ENCODE measurements at regions not wholly inside any gene's neighbourhood (a gene's known extent, or its start where the extent isn't known, plus 50 kb on each side); places are given as distances from the start of the nearest gene placed in this dataset.
"Not testable (repeated sequence)": the region's sequence is repeated elsewhere in the genome, so short reads cannot be mapped to it uniquely, and the experiment has no call there.

DNA sequence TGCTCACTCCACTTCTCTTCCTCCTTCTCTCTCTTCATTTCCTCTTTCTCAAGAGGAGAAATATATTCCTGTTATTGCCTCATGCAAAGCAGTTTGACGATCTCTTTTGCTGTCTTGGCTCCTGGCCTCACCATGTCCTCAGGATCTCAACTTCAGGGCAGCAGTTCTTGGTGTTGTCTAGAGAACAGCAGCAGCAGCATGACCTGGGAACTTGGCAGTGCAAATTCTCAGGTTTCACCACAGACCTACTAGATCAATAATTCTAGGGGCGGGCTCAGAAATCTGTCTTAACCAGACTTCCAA, 193.4 kb upstream of the EDNRA start:
- Histone ChIP-seq H3K4me3 (ENCODE audit: control insufficient read depth in 1 of 2, extremely low read depth in 1 of 2, low read length in 1 of 2) (no peak overlapping the region), H3K9me3 (no peaks in the 10 kb centered on the region), H3K27me3 (replicated peaks in 1 of 2; ENCODE audit: control insufficient read depth in 2 of 2, extremely low read depth in 1 of 2, insufficient read depth in 2 of 2, low read length in 1 of 2) (no peaks in the 10 kb centered on the region), H3K27ac (ENCODE audit: low read length) (no peak overlapping the region), H3K36me3 (ENCODE audit: control insufficient read depth in 2 of 2, extremely low read depth in 1 of 2, insufficient read depth in 1 of 2, low read length in 1 of 2) (no peaks in the 10 kb centered on the region), H3K4me1 (ENCODE audit: control insufficient read depth in 1 of 2, extremely low read depth in 1 of 2, insufficient read depth in 2 of 2, low read length in 2 of 2) (no peaks in the 10 kb centered on the region)
- no peaks in the 10 kb centered on the region for H3K9me3 Mint-ChIP-seq
- DNase-seq (no peak), ATAC-seq (replicated peaks in 1 of 4) (no peak)
- WGBS (ENCODE audit: insufficient coverage) = 20% methylated on average over 1 of the region's 2 CpGs
- no peak overlapping the region for H3K4me3 Mint-ChIP-seq
- H3K27me3 Mint-ChIP-seq = no peaks in the 10 kb centered on the region
- no peak overlapping the region for H3K27ac Mint-ChIP-seq
- ChIA-PET CTCF (no interaction called here), POLR2A (no interaction called here)
- no peaks in the 10 kb centered on the region for H3K4me1 Mint-ChIP-seq
- no peaks in the 10 kb centered on the region for H3K36me3 Mint-ChIP-seq

GRCh38 chr4:147288512-147288911, 192.4 kb upstream of the EDNRA start:
- H3K27me3 ChIP-seq (replicated peaks in 1 of 2; ENCODE audit: control insufficient read depth in 2 of 2, extremely low read depth in 1 of 2, insufficient read depth in 2 of 2, low read length in 1 of 2) = no peaks in the 10 kb centered on the region
- H3K4me3 ChIP-seq (ENCODE audit: control insufficient read depth in 1 of 2, extremely low read depth in 1 of 2, low read length in 1 of 2) = no peak overlapping the region
- no peaks in the 10 kb centered on the region for H3K36me3 ChIP-seq (ENCODE audit: control insufficient read depth in 2 of 2, extremely low read depth in 1 of 2, insufficient read depth in 1 of 2, low read length in 1 of 2)
- Mint-ChIP-seq H3K9me3 (no peaks in the 10 kb centered on the region), H3K4me3 (no peak overlapping the region), H3K4me1 (no peaks in the 10 kb centered on the region), H3K27me3 (no peaks in the 10 kb centered on the region), H3K27ac (no peak overlapping the region), H3K36me3 (no peaks in the 10 kb centered on the region)
- POLR2A ChIA-PET = no interaction called here
- WGBS (ENCODE audit: insufficient coverage) = no CpG with 5 or more reads among the region's 1 CpG
- no peak overlapping the region for H3K27ac ChIP-seq (ENCODE audit: low read length)
- CTCF ChIA-PET = no interaction called here
- DNase-seq (no peak), ATAC-seq (replicated peaks in 1 of 4) (no peak)
- H3K9me3 ChIP-seq = no peaks in the 10 kb centered on the region
- no peaks in the 10 kb centered on the region for H3K4me1 ChIP-seq (ENCODE audit: control insufficient read depth in 1 of 2, extremely low read depth in 1 of 2, insufficient read depth in 2 of 2, low read length in 2 of 2)

DNA sequence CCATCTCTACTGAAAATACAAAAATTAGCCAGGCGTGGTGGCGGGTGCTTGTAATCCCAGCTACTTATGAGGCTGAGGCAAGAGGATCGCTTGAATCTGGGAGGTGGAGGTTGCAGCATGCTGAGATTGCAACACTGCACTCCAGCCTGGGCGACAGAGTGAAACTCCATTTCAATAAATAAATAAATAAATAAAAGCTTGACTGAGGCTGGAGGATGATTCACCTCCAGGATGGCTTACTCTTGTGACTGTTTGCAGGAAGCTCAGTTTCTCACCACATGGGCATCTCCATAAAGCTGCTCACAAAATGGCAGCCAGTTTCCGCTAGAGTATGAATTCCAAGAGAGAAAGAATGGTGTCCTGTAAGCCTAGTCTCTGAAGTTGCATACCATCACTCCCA, 191.7 kb upstream of the EDNRA start:
- WGBS (ENCODE audit: insufficient coverage) = 100% methylated on average over 1 of the region's 5 CpGs

DNA sequence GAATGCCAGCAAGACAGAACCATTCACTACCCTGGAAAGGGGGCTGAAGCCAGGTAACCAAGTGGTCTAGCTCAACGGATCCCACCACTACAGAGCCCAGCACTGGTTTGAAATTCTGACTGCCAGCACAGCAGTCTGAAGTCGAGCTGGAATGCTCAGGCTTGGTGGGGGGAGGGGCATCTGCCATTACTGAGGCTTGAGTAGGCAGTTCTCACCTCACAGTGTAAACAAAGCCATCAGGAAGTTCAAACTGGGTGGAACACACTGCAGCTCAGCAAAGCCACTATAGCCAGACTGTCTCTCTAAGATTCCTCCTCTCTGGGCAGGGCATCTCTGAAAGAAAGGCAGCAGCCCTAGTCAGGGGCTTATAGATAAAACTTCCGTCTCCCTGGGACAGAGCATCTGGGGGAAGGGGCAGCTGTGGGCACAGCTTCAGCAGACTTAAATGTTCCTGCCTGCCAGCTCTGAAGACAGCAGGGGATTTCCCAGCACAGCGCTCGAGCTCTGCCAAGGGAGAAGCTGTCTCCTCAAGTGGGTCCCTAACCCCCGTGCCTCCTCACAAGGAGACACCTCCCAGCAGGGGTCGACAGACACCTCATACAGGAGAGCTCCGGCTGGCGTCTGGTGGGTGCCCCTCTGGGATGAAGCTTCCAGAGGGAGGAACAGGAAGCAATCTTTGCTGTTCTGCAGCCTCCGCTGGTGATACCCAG, 188.1 kb upstream of the EDNRA start:
- H3K4me3 ChIP-seq (ENCODE audit: control insufficient read depth in 1 of 2, extremely low read depth in 1 of 2, low read length in 1 of 2); H3K27me3 ChIP-seq (replicated peaks in 1 of 2; ENCODE audit: control insufficient read depth in 2 of 2, extremely low read depth in 1 of 2, insufficient read depth in 2 of 2, low read length in 1 of 2); H3K4me1 ChIP-seq (ENCODE audit: control insufficient read depth in 1 of 2, extremely low read depth in 1 of 2, insufficient read depth in 2 of 2, low read length in 2 of 2); H3K36me3 ChIP-seq (ENCODE audit: control insufficient read depth in 2 of 2, extremely low read depth in 1 of 2, insufficient read depth in 1 of 2, low read length in 1 of 2); CTCF ChIA-PET; ATAC-seq (replicated peaks in 1 of 4); DNase-seq; H3K27me3 Mint-ChIP-seq; H3K27ac ChIP-seq (ENCODE audit: low read length); POLR2A ChIA-PET; H3K9me3 ChIP-seq; H3K36me3 Mint-ChIP-seq; H3K27ac Mint-ChIP-seq; H3K4me1 Mint-ChIP-seq; H3K4me3 Mint-ChIP-seq: not testable (repeated sequence)
- WGBS (ENCODE audit: insufficient coverage) = 84% methylated on average over 5 of the region's 10 CpGs
- peaks cover 4 to 21% (median 12%) of the 10 kb centered on the region in 3 donors for H3K9me3 Mint-ChIP-seq

More for the DNA sequence above, 191.7 kb upstream of the EDNRA start:
- Histone ChIP-seq H3K36me3 (ENCODE audit: control insufficient read depth in 2 of 2, extremely low read depth in 1 of 2, insufficient read depth in 1 of 2, low read length in 1 of 2) (no peaks in the 10 kb centered on the region), H3K4me3 (ENCODE audit: control insufficient read depth in 1 of 2, extremely low read depth in 1 of 2, low read length in 1 of 2) (no peak overlapping the region), H3K4me1 (ENCODE audit: control insufficient read depth in 1 of 2, extremely low read depth in 1 of 2, insufficient read depth in 2 of 2, low read length in 2 of 2) (no peaks in the 10 kb centered on the region), H3K27me3 (replicated peaks in 1 of 2; ENCODE audit: control insufficient read depth in 2 of 2, extremely low read depth in 1 of 2, insufficient read depth in 2 of 2, low read length in 1 of 2) (no peaks in the 10 kb centered on the region), H3K9me3 (no peaks in the 10 kb centered on the region), H3K27ac (ENCODE audit: low read length) (no peak overlapping the region)
- H3K4me3 Mint-ChIP-seq = no peak overlapping the region
- no peak for DNase-seq
- ATAC-seq (replicated peaks in 1 of 4) = no peak
- no peak overlapping the region for H3K27ac Mint-ChIP-seq
- no peaks in the 10 kb centered on the region for H3K27me3 Mint-ChIP-seq
- CTCF ChIA-PET = no interaction called here
- H3K36me3 Mint-ChIP-seq = no peaks in the 10 kb centered on the region
- POLR2A ChIA-PET = no interaction called here
- H3K4me1 Mint-ChIP-seq = no peaks in the 10 kb centered on the region
- no peaks in the 10 kb centered on the region for H3K9me3 Mint-ChIP-seq

GRCh38 chr4:147293314-147293677, 187.6 kb upstream of the EDNRA start:
- H3K4me3 Mint-ChIP-seq; H3K27ac ChIP-seq (ENCODE audit: low read length); POLR2A ChIA-PET; H3K4me3 ChIP-seq (ENCODE audit: control insufficient read depth in 1 of 2, extremely low read depth in 1 of 2, low read length in 1 of 2); CTCF ChIA-PET; H3K27me3 Mint-ChIP-seq; H3K27me3 ChIP-seq (replicated peaks in 1 of 2; ENCODE audit: control insufficient read depth in 2 of 2, extremely low read depth in 1 of 2, insufficient read depth in 2 of 2, low read length in 1 of 2); H3K4me1 Mint-ChIP-seq; H3K9me3 ChIP-seq; DNase-seq; H3K36me3 ChIP-seq (ENCODE audit: control insufficient read depth in 2 of 2, extremely low read depth in 1 of 2, insufficient read depth in 1 of 2, low read length in 1 of 2); ATAC-seq (replicated peaks in 1 of 4); H3K27ac Mint-ChIP-seq; H3K4me1 ChIP-seq (ENCODE audit: control insufficient read depth in 1 of 2, extremely low read depth in 1 of 2, insufficient read depth in 2 of 2, low read length in 2 of 2); H3K36me3 Mint-ChIP-seq: not testable (repeated sequence)
- H3K9me3 Mint-ChIP-seq = peaks cover 4 to 22% (median 16%) of the 10 kb centered on the region in 3 donors
- 63% methylated on average over 2 of the region's 6 CpGs for WGBS (ENCODE audit: insufficient coverage)

GRCh38 chr4:147299205-147299604, 181.7 kb upstream of the EDNRA start:
- no peaks in the 10 kb centered on the region for H3K36me3 ChIP-seq (ENCODE audit: control insufficient read depth in 2 of 2, extremely low read depth in 1 of 2, insufficient read depth in 1 of 2, low read length in 1 of 2)
- ATAC-seq (replicated peaks in 1 of 4) = no peak
- Mint-ChIP-seq H3K27me3 (no peaks in the 10 kb centered on the region), H3K4me3 (no peak overlapping the region), H3K9me3 (peaks cover 4 to 22% (median 16%) of the 10 kb centered on the region in 3 donors), H3K4me1 (no peaks in the 10 kb centered on the region), H3K27ac (no peak overlapping the region), H3K36me3 (no peaks in the 10 kb centered on the region)
- no peak overlapping the region for H3K27ac ChIP-seq (ENCODE audit: low read length)
- no peaks in the 10 kb centered on the region for H3K9me3 ChIP-seq
- no peak for DNase-seq
- no peak overlapping the region for H3K4me3 ChIP-seq (ENCODE audit: control insufficient read depth in 1 of 2, extremely low read depth in 1 of 2, low read length in 1 of 2)
- WGBS (ENCODE audit: insufficient coverage) = no CpG with 5 or more reads among the region's 1 CpG
- POLR2A ChIA-PET = no interaction called here
- H3K4me1 ChIP-seq (ENCODE audit: control insufficient read depth in 1 of 2, extremely low read depth in 1 of 2, insufficient read depth in 2 of 2, low read length in 2 of 2) = no peaks in the 10 kb centered on the region
- CTCF ChIA-PET = no interaction called here
- no peaks in the 10 kb centered on the region for H3K27me3 ChIP-seq (replicated peaks in 1 of 2; ENCODE audit: control insufficient read depth in 2 of 2, extremely low read depth in 1 of 2, insufficient read depth in 2 of 2, low read length in 1 of 2)
